ENCODE measurements at regions not wholly inside any gene's neighbourhood (a gene's known extent, or its start where the extent isn't known, plus 50 kb on each side); places are given as distances from the start of the nearest gene placed in this dataset.

GRCh38 chr3:171967932-171968678, 71.3 kb upstream of the FNDC3B start:
- Histone ChIP-seq H3K4me1 (peaks cover 6 to 13% of the 10 kb centered on the region in 2 donors), H3K36me3 (no peaks in the 10 kb centered on the region), H3K4me3 (replicated peaks in 1 of 3) (no peak overlapping the region), H3K27ac (no peak overlapping the region), H3K27me3 (no peaks in the 10 kb centered on the region), H3K9me3 (no peaks in the 10 kb centered on the region)
- no peak for TF ChIP-seq CTCF (IDR thresholded peaks at IDR 0.05)
- TF ChIP-seq POLR2A (IDR thresholded peaks at IDR 0.05) = no peak
- intact Hi-C loops (cut with DNase I) = no loop called here
- 62 to 77% methylated on average over 9 of the region's 9 CpGs for WGBS, 2 donors
- DNase-seq = no peak

- intact Hi-C loops (cut with DNase I) = no loop called here
- no peaks in the 10 kb centered on the region for H3K27me3 ChIP-seq
- WGBS, 2 donors = 85 to 95% methylated on average over 1 of the region's 1 CpG
- peaks cover 6 to 13% of the 10 kb centered on the region in 2 donors for H3K4me1 ChIP-seq
- no peak for TF ChIP-seq CTCF (IDR thresholded peaks at IDR 0.05)
- no peak for TF ChIP-seq POLR2A (IDR thresholded peaks at IDR 0.05)
- H3K27ac ChIP-seq = no peak overlapping the region
- H3K36me3 ChIP-seq = no peaks in the 10 kb centered on the region
- DNase-seq = no peak
- no peak overlapping the region for H3K4me3 ChIP-seq (replicated peaks in 1 of 3)
- H3K9me3 ChIP-seq = no peaks in the 10 kb centered on the region
These were observed 69.0 kb upstream of the FNDC3B start for GRCh38 chr3:171970301-171970788.

DNA sequence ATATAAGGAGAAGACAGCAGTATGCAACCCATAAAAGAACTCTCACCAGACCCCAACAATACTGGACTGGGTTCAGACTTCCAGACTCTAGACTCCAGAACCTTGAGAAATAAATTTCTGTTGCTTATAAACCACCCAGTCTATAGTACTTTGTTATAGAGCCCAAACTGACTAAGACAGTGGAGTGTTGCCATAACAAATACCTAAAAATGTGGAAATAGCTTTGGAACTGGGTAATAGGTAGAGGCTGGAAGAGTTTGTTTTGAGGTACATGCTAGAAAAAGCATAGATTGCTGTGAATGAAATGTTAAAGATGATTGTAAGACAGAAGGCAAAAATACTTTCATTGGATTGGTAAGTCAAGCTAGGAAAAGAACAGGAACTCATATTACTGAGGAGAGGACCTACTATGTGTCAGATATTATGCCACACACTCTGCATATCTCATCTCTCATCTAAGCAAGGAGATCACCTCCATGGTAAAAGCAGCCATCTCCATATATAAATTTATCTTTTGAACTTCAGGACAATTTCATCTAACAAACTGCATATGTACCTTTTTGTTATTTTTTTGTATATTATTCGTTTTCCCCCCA, 67.4 kb upstream of the FNDC3B start:
- TF ChIP-seq POLR2A (IDR thresholded peaks at IDR 0.05) (no peak), CTCF (IDR thresholded peaks at IDR 0.05) (no peak)
- Histone ChIP-seq H3K4me3 (replicated peaks in 1 of 3) (no peak overlapping the region), H3K36me3 (no peaks in the 10 kb centered on the region), H3K9me3 (no peaks in the 10 kb centered on the region), H3K4me1 (peaks cover 5 to 7% of the 10 kb centered on the region in 2 donors), H3K27ac (no peak overlapping the region), H3K27me3 (no peaks in the 10 kb centered on the region)
- DNase-seq = no peak
- 74 to 77% methylated on average over 1 of the region's 1 CpG for WGBS, 2 donors
- intact Hi-C loops (cut with DNase I) = no loop called here

DNA sequence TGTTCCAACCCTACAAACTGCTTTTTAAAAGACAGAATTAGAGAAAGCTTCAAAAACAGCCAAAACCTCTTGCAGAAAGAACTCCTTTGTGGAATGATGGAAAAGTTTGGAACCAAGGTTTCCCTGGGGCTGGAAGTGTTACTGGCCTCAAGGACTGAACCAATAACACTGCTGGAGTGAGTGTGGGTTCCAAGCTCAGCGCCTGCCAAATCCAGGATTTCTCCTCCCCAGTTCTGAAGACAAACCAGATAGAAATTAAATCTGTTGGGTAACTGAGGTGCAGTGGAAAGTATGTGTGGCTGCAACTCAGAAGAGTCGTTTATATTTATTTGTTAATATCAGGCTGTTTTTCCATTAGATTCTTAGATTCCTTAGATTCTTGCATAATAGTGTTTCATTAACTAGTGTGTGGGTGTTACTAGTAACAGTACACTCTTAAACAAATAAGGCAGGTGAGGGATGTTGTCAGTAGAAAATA, 66.5 kb upstream of the FNDC3B start:
- Histone ChIP-seq H3K27ac (no peak overlapping the region), H3K4me1 (no peaks in the 10 kb centered on the region), H3K36me3 (no peaks in the 10 kb centered on the region), H3K4me3 (replicated peaks in 1 of 3) (no peak overlapping the region), H3K27me3 (no peaks in the 10 kb centered on the region), H3K9me3 (no peaks in the 10 kb centered on the region)
- intact Hi-C loops (cut with DNase I) = no loop called here
- no peak for DNase-seq
- TF ChIP-seq CTCF (IDR thresholded peaks at IDR 0.05) (no peak), POLR2A (IDR thresholded peaks at IDR 0.05) (no peak)
- 56 to 76% methylated on average over 2 of the region's 2 CpGs for WGBS, 2 donors

Measured in thyroid gland (tissue), 4 donors.